ENCODE measurements at regions not wholly inside any gene's neighbourhood (a gene's known extent, or its start where the extent isn't known, plus 50 kb on each side); places are given as distances from the start of the nearest gene placed in this dataset.

- no peak for TF ChIP-seq CTCF (IDR thresholded peaks at IDR 0.05)
- ATAC-seq (no peak), DNase-seq (no peak)
- Histone ChIP-seq H3K9me3 (peaks cover 0 to 2% of the 10 kb centered on the region in 2 donors), H3K4me3 (no peak overlapping the region), H3K27ac (peak overlapping the region in 1 of 2 donors; percentile 9), H3K4me1 (peaks cover 0 to 9% of the 10 kb centered on the region in 2 donors), H3K36me3 (no peaks in the 10 kb centered on the region), H3K27me3 (no peaks in the 10 kb centered on the region)
- intact Hi-C loops (cut with DNase I), result no loop called here
Observed at GRCh38 chr20:23180451-23180921, 94.4 kb upstream of the CD93 start.

- intact Hi-C loops (cut with DNase I), result no loop called here
- Histone ChIP-seq H3K9me3 (peaks cover 0 to 2% of the 10 kb centered on the region in 2 donors), H3K4me1 (peaks cover 0 to 9% of the 10 kb centered on the region in 2 donors), H3K27me3 (no peaks in the 10 kb centered on the region), H3K4me3 (no peak overlapping the region), H3K27ac (peak overlapping the region in 1 of 2 donors; percentile 9), H3K36me3 (no peaks in the 10 kb centered on the region)
- DNase-seq (no peak), ATAC-seq (no peak)
- no peak for TF ChIP-seq CTCF (IDR thresholded peaks at IDR 0.05)
Observed at GRCh38 chr20:23179766-23180403, 93.8 kb upstream of the CD93 start.

- H3K4me3 ChIP-seq, result no peak overlapping the region
- DNase-seq (peak in 1 of 4 donors; percentile 74), ATAC-seq (peak; percentile 53)
- H3K36me3 ChIP-seq, result no peaks in the 10 kb centered on the region
- H3K27ac ChIP-seq, result peak overlapping the region in 1 of 2 donors; percentile 55
- no peaks in the 10 kb centered on the region for H3K27me3 ChIP-seq
- peak; percentile 13 to 38 for TF ChIP-seq CTCF (IDR thresholded peaks at IDR 0.05)
- intact Hi-C loops (cut with DNase I), result no loop called here
- peaks cover 0 to 2% of the 10 kb centered on the region in 2 donors for H3K9me3 ChIP-seq
- peaks cover 0 to 9% of the 10 kb centered on the region in 2 donors for H3K4me1 ChIP-seq
Observed at GRCh38 chr20:23178806-23179205, 92.7 kb upstream of the CD93 start.

GRCh38 chr20:23174821-23175220 lies 88.7 kb upstream of the CD93 start:
- no peak overlapping the region for H3K4me3 ChIP-seq
- no peaks in the 10 kb centered on the region for H3K36me3 ChIP-seq
- no peak for ATAC-seq
- no peaks in the 10 kb centered on the region for H3K9me3 ChIP-seq
- intact Hi-C loops (cut with DNase I), result no loop called here
- H3K27me3 ChIP-seq, result no peaks in the 10 kb centered on the region
- DNase-seq, result no peak
- no peak overlapping the region for H3K27ac ChIP-seq
- H3K4me1 ChIP-seq, result peaks cover 0 to under 1% of the 10 kb centered on the region in 2 donors
- TF ChIP-seq CTCF (IDR thresholded peaks at IDR 0.05), result no peak

GRCh38 chr20:23167431-23167830 lies 81.3 kb upstream of the CD93 start:
- intact Hi-C loops (cut with DNase I), result no loop called here
- TF ChIP-seq CTCF (IDR thresholded peaks at IDR 0.05), result no peak
- ATAC-seq (no peak), DNase-seq (no peak)
- Histone ChIP-seq H3K27ac (no peak overlapping the region), H3K27me3 (no peaks in the 10 kb centered on the region), H3K4me1 (peaks cover 0 to 17% of the 10 kb centered on the region in 2 donors), H3K4me3 (no peak overlapping the region), H3K9me3 (no peaks in the 10 kb centered on the region), H3K36me3 (no peaks in the 10 kb centered on the region)
